ENCODE measurements at regions not wholly inside any gene's neighbourhood (a gene's known extent, or its start where the extent isn't known, plus 50 kb on each side); places are given as distances from the start of the nearest gene placed in this dataset.
"Not testable (repeated sequence)": the region's sequence is repeated elsewhere in the genome, so short reads cannot be mapped to it uniquely, and the experiment has no call there.

DNA sequence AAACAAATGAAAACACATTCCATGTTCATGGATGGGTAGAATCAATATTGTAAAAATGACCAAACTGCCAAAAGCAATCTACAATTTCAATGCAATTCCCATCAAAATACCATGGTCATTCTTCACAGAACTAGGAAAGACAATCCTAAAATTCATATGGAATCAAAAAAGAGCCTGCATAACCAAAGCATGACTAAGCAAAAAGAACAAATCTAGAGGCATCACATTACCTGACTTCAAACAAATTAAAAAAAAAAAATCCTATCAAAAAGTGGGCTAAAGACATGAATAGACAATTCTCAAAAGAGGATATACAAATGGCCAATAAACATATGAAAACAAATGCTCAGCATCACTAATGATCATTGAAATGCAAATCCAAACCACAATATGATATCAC is 297.5 kb downstream of the NAF1 start:
- Mint-ChIP-seq H3K27me3 (ENCODE audit: low read depth) (no peaks in the 10 kb centered on the region), H3K36me3 (ENCODE audit: low read depth) (no peaks in the 10 kb centered on the region), H3K4me1 (no peaks in the 10 kb centered on the region), H3K9me3 (peaks cover 12% of the 10 kb centered on the region), H3K27ac (ENCODE audit: unreplicated experiment) (no peak overlapping the region), H3K4me3 (no peak overlapping the region)
- TF ChIP-seq CTCF (conservative IDR thresholded peaks at IDR 0.05), result no peak
- DNase-seq (ENCODE audit: low read depth, low spot score), result no peak

- no peak for DNase-seq (ENCODE audit: low read depth, low spot score)
- H3K27me3 Mint-ChIP-seq (ENCODE audit: low read depth), result no peaks in the 10 kb centered on the region
- peaks cover 11% of the 10 kb centered on the region for H3K9me3 Mint-ChIP-seq
- no peaks in the 10 kb centered on the region for H3K36me3 Mint-ChIP-seq (ENCODE audit: low read depth)
- TF ChIP-seq CTCF (conservative IDR thresholded peaks at IDR 0.05), result no peak
- no peak overlapping the region for H3K27ac Mint-ChIP-seq (ENCODE audit: unreplicated experiment)
- no peak overlapping the region for H3K4me3 Mint-ChIP-seq
- no peaks in the 10 kb centered on the region for H3K4me1 Mint-ChIP-seq
These were observed 300.1 kb downstream of the NAF1 start for GRCh38 chr4:162866565-162866964.

DNA sequence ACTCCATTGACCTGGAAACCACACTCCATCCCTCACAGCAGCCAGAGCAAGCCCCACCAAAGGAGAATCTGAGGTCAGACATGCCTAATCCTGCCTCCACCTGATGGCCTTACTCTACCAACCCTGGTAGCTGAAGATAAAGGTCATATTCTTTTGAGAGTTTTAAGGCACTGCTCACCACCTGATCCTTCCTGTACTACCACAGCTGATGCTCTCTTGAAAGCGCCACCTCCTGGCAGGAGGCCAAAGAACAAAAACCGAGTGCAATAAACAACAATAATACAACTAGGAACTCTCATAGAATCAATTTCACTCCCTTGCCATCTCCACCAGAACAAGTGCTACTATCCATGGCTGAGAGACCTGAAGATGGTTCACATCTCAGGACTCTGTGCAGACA is 301.6 kb downstream of the NAF1 start:
- Mint-ChIP-seq H3K36me3 (ENCODE audit: low read depth) (no peaks in the 10 kb centered on the region), H3K4me1 (no peaks in the 10 kb centered on the region), H3K9me3 (peaks cover 11% of the 10 kb centered on the region), H3K4me3 (no peak overlapping the region), H3K27ac (ENCODE audit: unreplicated experiment) (no peak overlapping the region), H3K27me3 (ENCODE audit: low read depth) (no peaks in the 10 kb centered on the region)
- DNase-seq (ENCODE audit: low read depth, low spot score), result no peak
- TF ChIP-seq CTCF (conservative IDR thresholded peaks at IDR 0.05), result no peak

GRCh38 chr4:162853788-162854187 is 312.9 kb downstream of the NAF1 start:
- no peak overlapping the region for H3K4me3 Mint-ChIP-seq
- TF ChIP-seq CTCF (conservative IDR thresholded peaks at IDR 0.05), result no peak
- no peak overlapping the region for H3K27ac Mint-ChIP-seq (ENCODE audit: unreplicated experiment)
- H3K36me3 Mint-ChIP-seq (ENCODE audit: low read depth), result no peaks in the 10 kb centered on the region
- H3K4me1 Mint-ChIP-seq, result no peaks in the 10 kb centered on the region
- DNase-seq (ENCODE audit: low read depth, low spot score), result no peak
- no peaks in the 10 kb centered on the region for H3K27me3 Mint-ChIP-seq (ENCODE audit: low read depth)
- H3K9me3 Mint-ChIP-seq, result no peaks in the 10 kb centered on the region

DNA sequence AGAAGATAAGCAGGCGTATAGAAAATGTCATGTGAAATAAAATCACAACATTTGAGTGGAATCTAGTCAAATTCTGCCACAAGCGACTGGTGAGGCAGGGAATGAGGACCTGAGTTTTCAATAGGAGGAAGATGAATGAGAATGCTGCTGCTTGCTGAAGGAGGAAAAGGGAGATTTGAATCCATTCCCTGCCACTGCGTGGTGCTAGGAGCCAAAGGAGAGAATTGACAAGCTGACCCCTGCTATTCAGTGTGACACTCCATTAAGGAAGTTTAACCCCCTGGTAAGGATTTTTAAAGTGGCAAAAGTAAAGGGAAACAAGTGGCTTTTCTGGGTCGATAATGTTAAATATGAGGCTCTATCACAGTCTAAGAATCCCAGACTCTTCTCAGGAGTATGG is 314.0 kb downstream of the NAF1 start:
- no peaks in the 10 kb centered on the region for H3K36me3 Mint-ChIP-seq (ENCODE audit: low read depth)
- no peak overlapping the region for H3K27ac Mint-ChIP-seq (ENCODE audit: unreplicated experiment)
- no peaks in the 10 kb centered on the region for H3K9me3 Mint-ChIP-seq
- no peak for TF ChIP-seq CTCF (conservative IDR thresholded peaks at IDR 0.05)
- no peaks in the 10 kb centered on the region for H3K4me1 Mint-ChIP-seq
- H3K27me3 Mint-ChIP-seq (ENCODE audit: low read depth), result no peaks in the 10 kb centered on the region
- no peak overlapping the region for H3K4me3 Mint-ChIP-seq
- no peak for DNase-seq (ENCODE audit: low read depth, low spot score)

DNA sequence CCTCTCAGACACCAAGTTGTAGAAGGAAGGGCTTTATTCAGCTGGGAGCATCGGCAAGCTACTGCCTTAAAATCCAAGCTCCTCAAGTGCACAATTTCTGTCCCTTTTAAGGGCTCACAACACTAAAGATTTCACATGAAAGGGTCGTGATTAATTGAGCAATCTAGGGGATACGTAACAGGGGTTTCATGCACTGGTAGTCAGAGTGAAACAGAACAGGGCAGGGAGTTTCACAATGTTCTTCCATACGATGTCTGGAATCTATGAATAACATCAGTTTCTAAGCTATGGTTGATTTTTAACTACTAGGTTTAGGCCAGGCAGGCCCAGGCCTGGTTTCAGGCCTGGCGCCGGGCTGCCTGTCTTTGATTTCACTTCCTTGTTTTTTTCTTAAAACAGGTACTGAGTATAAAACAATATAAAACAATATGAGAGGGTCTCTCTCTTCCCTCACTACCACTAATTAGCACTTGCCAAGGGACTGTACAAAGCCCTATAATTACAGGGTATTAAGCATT is 315.4 kb downstream of the NAF1 start:
- not testable (repeated sequence) for H3K4me3 Mint-ChIP-seq; H3K36me3 Mint-ChIP-seq (ENCODE audit: low read depth); H3K9me3 Mint-ChIP-seq; H3K27me3 Mint-ChIP-seq (ENCODE audit: low read depth); H3K4me1 Mint-ChIP-seq; DNase-seq (ENCODE audit: low read depth, low spot score); H3K27ac Mint-ChIP-seq (ENCODE audit: unreplicated experiment)
